GM12878 (cell line): ENCODE measurements at regions not wholly inside any gene's neighbourhood (a gene's known extent, or its start where the extent isn't known, plus 50 kb on each side); places are given as distances from the start of the nearest gene placed in this dataset.

Experiments used
- CTCF ChIP-seq, 3 experiments: IDR thresholded peaks in 2 of 3; conservative IDR thresholded peaks in 1 of 3; 2 replicates each; pipeline ENCODE4 v1.5.1; 2011; ENCODE audit warnings: low read depth in 3 of 3, low read length in 3 of 3, mild to moderate bottlenecking in 3 of 3, control low read depth in 2 of 3, moderate library complexity in 2 of 3, inconsistent platforms in 1 of 3, mixed read lengths in 1 of 3; ENCODE audit not compliant: control insufficient read depth in 2 of 3, insufficient read depth in 1 of 3; ENCODE audit errors: extremely low read depth in 1 of 3
- NRF1 ChIP-seq: conservative IDR thresholded peaks from 2 replicates; pipeline ENCODE4 v1.6.1; 2011; ENCODE audit warnings: mild to moderate bottlenecking, low read depth, low read length, improper control_type of control experiment
- PAX5 ChIP-seq: IDR thresholded peaks from 2 replicates; pipeline ENCODE4 v1.6.1; 2011; ENCODE audit warnings: low read depth, low read length, borderline replicate concordance
- RAD51 ChIP-seq: fragments of 450-650 bp; IDR thresholded peaks from 2 replicates; pipeline ENCODE4 v1.6.1; 2016; ENCODE audit warnings: moderate library complexity, mild to moderate bottlenecking, inconsistent platforms
- REST ChIP-seq: IDR thresholded peaks from 2 replicates; pipeline ENCODE4 v1.6.1; 2012; ENCODE audit warnings: mild to moderate bottlenecking, low read depth, low read length
- SP1 ChIP-seq: IDR thresholded peaks from one replicate; pipeline ENCODE4 v1.6.1; 2011; ENCODE audit warnings: low read depth, low read length
- USF1 ChIP-seq: IDR thresholded peaks from 2 replicates; pipeline ENCODE4 v1.6.1; 2011; ENCODE audit warnings: borderline replicate concordance, low read depth, mild to moderate bottlenecking, moderate library complexity, mixed read lengths, low read length; ENCODE audit not compliant: insufficient read depth; ENCODE audit errors: extremely low read length
- ZNF217 ChIP-seq: fragments of 450-650 bp; IDR thresholded peaks from 2 replicates; pipeline ENCODE4 v1.6.1; 2017; ENCODE audit warnings: antibody characterized with exemption, mild to moderate bottlenecking
- ZNF687 ChIP-seq: fragments of 450-650 bp; IDR thresholded peaks from 2 replicates; pipeline ENCODE4 v1.6.1; 2017; ENCODE audit warnings: mild to moderate bottlenecking, moderate library complexity

GRCh38 chr3:18134386-18135059, 290.6 kb downstream of the SATB1 start:
- TF ChIP-seq REST (no peak), ZNF217 (no peak), PAX5 (no peak), SP1 (no peak), USF1 (no peak), ZNF687 (no peak), CTCF (IDR thresholded peaks at IDR 0.05 in 2 of 3, conservative IDR thresholded peaks at IDR 0.05 in 1 of 3; ENCODE audit: control insufficient read depth in 2 of 3, extremely low read depth in 1 of 3, insufficient read depth in 1 of 3, low read depth in 3 of 3, low read length in 3 of 3) (no peak), RAD51 (no peak), NRF1 (no peak)
